SK-N-SH (cell line): ENCODE measurements at regions not wholly inside any gene's neighbourhood (a gene's known extent, or its start where the extent isn't known, plus 50 kb on each side); places are given as distances from the start of the nearest gene placed in this dataset.

Experiments used
- FOSL2 ChIP-seq: IDR thresholded peaks from 2 replicates; pipeline ENCODE4 v1.4.0; 2012; ENCODE audit warnings: low read depth, mild to moderate bottlenecking, moderate library complexity, borderline replicate concordance
- FOXJ3 ChIP-seq: sonication (generic); formaldehyde crosslinking; IDR thresholded peaks from 2 replicates; pipeline ENCODE4 v1.5.1; 2020; ENCODE audit warnings: mild to moderate bottlenecking, missing genetic modification reagents
- JUND ChIP-seq: IDR thresholded peaks from 2 replicates; pipeline ENCODE4 v1.4.0; 2012
- NRF1 ChIP-seq: IDR thresholded peaks from 2 replicates; pipeline ENCODE4 v1.6.1; 2012; ENCODE audit warnings: low read depth, mild to moderate bottlenecking, low read length
- POLR2AphosphoS5 ChIP-seq: IDR thresholded peaks from 2 replicates; pipeline ENCODE4 v1.6.1; 2012; ENCODE audit warnings: low read depth, low read length
- TF ChIP-seq, protein P1 (sequence below): fragments of 150-350 bp; IDR thresholded peaks from 2 replicates; pipeline ENCODE4 v1.6.1; 2017; ENCODE audit warnings: antibody characterized with exemption, low read length, low read depth, borderline replicate concordance
- TF ChIP-seq, protein P2 (sequence below): fragments of 200-600 bp; sonication (generic); IDR thresholded peaks from 2 replicates; pipeline ENCODE4 v1.6.1; 2017; ENCODE audit warnings: antibody characterized with exemption, mild to moderate bottlenecking, moderate library complexity
- TF ChIP-seq, protein P3 (sequence below): IDR thresholded peaks from 2 replicates; pipeline ENCODE4 v1.6.1; 2012; ENCODE audit warnings: mild to moderate bottlenecking, low read depth, low read length, moderate library complexity

DNA sequence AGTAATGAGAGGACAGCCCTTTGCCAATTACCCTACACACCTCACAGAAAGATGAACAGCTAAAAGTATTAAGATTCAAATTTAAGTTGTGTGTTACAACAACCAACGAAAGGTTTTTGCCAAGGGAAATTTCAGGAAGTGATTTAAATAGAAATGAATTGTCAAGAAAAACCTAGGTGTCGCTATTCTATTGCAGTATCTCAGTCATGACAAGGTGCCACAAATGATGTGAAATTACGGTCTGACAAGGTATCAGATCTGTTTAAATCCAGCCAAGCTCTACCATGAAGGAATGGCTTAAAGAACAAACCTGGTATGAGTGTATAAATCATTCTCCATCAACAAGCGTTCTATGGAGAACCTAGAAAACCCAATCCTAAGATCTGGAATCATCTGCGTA lies 189.7 kb downstream of the ATPSCKMT start:
- TF ChIP-seq, protein P1, sequence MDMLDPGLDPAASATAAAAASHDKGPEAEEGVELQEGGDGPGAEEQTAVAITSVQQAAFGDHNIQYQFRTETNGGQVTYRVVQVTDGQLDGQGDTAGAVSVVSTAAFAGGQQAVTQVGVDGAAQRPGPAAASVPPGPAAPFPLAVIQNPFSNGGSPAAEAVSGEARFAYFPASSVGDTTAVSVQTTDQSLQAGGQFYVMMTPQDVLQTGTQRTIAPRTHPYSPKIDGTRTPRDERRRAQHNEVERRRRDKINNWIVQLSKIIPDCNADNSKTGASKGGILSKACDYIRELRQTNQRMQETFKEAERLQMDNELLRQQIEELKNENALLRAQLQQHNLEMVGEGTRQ: no peak
- TF ChIP-seq, protein P2, sequence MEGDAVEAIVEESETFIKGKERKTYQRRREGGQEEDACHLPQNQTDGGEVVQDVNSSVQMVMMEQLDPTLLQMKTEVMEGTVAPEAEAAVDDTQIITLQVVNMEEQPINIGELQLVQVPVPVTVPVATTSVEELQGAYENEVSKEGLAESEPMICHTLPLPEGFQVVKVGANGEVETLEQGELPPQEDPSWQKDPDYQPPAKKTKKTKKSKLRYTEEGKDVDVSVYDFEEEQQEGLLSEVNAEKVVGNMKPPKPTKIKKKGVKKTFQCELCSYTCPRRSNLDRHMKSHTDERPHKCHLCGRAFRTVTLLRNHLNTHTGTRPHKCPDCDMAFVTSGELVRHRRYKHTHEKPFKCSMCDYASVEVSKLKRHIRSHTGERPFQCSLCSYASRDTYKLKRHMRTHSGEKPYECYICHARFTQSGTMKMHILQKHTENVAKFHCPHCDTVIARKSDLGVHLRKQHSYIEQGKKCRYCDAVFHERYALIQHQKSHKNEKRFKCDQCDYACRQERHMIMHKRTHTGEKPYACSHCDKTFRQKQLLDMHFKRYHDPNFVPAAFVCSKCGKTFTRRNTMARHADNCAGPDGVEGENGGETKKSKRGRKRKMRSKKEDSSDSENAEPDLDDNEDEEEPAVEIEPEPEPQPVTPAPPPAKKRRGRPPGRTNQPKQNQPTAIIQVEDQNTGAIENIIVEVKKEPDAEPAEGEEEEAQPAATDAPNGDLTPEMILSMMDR: no peak
- TF ChIP-seq FOSL2 (no peak), POLR2AphosphoS5 (no peak), FOXJ3 (CRISPR knock-in tag) (no peak), JUND (no peak), NRF1 (no peak)
- TF ChIP-seq, protein P3, sequence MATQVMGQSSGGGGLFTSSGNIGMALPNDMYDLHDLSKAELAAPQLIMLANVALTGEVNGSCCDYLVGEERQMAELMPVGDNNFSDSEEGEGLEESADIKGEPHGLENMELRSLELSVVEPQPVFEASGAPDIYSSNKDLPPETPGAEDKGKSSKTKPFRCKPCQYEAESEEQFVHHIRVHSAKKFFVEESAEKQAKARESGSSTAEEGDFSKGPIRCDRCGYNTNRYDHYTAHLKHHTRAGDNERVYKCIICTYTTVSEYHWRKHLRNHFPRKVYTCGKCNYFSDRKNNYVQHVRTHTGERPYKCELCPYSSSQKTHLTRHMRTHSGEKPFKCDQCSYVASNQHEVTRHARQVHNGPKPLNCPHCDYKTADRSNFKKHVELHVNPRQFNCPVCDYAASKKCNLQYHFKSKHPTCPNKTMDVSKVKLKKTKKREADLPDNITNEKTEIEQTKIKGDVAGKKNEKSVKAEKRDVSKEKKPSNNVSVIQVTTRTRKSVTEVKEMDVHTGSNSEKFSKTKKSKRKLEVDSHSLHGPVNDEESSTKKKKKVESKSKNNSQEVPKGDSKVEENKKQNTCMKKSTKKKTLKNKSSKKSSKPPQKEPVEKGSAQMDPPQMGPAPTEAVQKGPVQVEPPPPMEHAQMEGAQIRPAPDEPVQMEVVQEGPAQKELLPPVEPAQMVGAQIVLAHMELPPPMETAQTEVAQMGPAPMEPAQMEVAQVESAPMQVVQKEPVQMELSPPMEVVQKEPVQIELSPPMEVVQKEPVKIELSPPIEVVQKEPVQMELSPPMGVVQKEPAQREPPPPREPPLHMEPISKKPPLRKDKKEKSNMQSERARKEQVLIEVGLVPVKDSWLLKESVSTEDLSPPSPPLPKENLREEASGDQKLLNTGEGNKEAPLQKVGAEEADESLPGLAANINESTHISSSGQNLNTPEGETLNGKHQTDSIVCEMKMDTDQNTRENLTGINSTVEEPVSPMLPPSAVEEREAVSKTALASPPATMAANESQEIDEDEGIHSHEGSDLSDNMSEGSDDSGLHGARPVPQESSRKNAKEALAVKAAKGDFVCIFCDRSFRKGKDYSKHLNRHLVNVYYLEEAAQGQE: no peak
